ENCODE measurements at regions not wholly inside any gene's neighbourhood (a gene's known extent, or its start where the extent isn't known, plus 50 kb on each side); places are given as distances from the start of the nearest gene placed in this dataset.
"Not testable (repeated sequence)": the region's sequence is repeated elsewhere in the genome, so short reads cannot be mapped to it uniquely, and the experiment has no call there.

DNA sequence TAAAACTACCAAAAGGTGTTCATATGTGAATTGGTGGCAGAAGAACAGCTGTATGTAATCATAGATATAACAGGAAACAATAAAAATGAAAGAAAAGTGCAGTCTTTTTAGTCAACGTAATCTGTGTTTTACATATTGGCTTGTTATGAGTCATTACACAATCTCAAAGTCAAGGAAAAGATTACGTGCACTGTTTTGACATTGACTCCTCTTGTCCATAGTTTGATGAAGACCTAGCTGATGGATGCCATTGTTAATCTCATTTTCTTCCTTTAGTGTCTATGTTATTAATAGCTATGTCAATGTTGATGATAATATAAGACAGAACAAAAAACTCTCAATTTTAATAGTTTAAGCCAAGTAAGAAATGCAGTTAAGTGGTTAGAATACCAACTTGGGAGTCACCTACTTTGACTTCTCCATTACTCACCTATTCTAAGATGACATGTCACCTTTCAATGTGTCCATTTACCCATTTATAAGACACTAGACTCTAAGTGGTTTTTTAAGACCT, 84.5 kb upstream of the SAMSN1 start:
- TF ChIP-seq, protein P1, sequence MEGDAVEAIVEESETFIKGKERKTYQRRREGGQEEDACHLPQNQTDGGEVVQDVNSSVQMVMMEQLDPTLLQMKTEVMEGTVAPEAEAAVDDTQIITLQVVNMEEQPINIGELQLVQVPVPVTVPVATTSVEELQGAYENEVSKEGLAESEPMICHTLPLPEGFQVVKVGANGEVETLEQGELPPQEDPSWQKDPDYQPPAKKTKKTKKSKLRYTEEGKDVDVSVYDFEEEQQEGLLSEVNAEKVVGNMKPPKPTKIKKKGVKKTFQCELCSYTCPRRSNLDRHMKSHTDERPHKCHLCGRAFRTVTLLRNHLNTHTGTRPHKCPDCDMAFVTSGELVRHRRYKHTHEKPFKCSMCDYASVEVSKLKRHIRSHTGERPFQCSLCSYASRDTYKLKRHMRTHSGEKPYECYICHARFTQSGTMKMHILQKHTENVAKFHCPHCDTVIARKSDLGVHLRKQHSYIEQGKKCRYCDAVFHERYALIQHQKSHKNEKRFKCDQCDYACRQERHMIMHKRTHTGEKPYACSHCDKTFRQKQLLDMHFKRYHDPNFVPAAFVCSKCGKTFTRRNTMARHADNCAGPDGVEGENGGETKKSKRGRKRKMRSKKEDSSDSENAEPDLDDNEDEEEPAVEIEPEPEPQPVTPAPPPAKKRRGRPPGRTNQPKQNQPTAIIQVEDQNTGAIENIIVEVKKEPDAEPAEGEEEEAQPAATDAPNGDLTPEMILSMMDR (conservative IDR thresholded peaks at IDR 0.05; ENCODE audit: control insufficient read depth, insufficient read depth, low read depth, low read length): no peak
- H3K4me3 ChIP-seq (ENCODE audit: control insufficient read depth, low read depth, low read length): no peak overlapping the region
- DNase-seq (ENCODE audit: low read depth): no peak

DNA sequence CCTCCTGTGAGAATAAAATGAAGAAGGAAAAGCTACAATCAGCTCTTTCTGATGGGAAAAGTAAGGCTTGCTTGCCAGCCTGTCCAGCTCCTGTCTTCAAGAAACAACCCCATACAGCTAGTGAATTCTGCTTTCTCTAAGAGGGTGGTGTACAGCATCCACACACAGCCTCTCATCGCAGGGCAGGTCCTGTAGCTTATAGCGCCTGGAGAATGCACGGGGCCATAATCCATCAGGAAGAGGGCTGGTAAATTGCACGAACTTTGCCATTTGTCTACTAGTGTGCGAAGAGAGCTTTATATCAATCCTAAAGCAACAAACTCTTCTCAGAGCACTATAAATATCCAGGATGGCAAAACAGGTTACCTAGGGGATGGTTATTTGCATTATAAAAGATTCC, 83.3 kb upstream of the SAMSN1 start:
- H3K4me3 ChIP-seq (ENCODE audit: control insufficient read depth, low read depth, low read length): no peak overlapping the region
- DNase-seq (ENCODE audit: low read depth): no peak
- TF ChIP-seq, protein P1 (conservative IDR thresholded peaks at IDR 0.05; ENCODE audit: control insufficient read depth, insufficient read depth, low read depth, low read length): no peak

DNA sequence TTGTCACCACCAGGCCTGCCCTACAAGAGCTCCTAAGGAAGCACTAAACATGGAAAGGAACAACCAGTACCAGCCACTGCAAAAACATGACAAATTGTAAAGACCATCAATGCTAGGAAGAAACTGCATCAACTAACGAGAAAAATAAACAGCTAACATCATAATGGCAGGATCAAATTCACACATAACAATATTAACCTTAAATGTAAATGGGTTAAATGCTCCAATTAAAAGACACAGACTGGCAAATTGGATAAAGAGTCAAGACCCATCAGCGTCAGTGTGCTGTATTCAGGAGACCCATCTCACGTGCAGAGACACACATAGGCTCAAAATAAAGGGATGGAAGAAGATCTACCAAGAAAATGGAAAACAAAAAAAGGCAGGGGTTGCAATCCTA, 77.0 kb upstream of the SAMSN1 start:
- not testable (repeated sequence) for DNase-seq (ENCODE audit: low read depth); H3K4me3 ChIP-seq (ENCODE audit: control insufficient read depth, low read depth, low read length)

DNA sequence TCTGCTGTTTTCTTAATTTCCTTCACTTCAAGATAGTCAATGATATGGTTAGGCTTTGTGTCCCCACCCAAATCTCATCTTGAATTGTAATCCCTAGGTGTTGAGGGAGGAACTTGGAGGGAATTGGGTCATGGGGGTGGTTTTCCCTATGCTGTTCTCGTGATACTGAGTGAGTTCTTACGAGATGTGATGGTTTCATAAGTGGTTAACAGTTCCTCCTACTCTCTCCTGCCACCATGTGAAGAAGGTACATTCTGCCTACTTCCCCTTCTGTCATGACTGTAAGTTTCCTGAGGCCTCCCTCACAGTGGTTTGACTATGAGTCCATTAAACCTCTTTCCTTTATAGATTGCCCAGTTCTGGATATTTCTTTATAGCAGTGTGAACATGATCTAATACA, 74.0 kb upstream of the SAMSN1 start:
- TF ChIP-seq, protein P1 (conservative IDR thresholded peaks at IDR 0.05; ENCODE audit: control insufficient read depth, insufficient read depth, low read depth, low read length): no peak
- H3K4me3 ChIP-seq (ENCODE audit: control insufficient read depth, low read depth, low read length): no peak overlapping the region
- no peak for DNase-seq (ENCODE audit: low read depth)

DNA sequence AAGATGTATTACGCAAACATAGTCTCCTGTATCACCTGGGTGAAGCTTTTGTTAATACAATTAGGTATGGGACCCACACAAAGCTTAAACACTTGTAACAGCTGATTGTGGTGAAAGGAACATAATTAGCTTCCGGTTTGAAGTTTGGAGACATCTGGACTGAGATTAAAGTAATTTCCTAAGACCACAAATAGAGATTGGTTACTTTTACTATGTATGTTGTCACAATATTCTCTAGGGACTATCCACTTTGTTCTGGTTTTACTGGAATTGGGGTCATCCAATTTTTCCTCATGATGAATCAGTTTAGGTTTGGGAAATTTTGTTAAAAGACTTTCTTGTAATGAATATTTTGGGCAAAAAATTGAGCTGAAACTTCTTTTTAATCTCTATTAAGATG, 71.8 kb upstream of the SAMSN1 start:
- TF ChIP-seq, protein P1 (conservative IDR thresholded peaks at IDR 0.05; ENCODE audit: control insufficient read depth, insufficient read depth, low read depth, low read length): no peak
- no peak overlapping the region for H3K4me3 ChIP-seq (ENCODE audit: control insufficient read depth, low read depth, low read length)
- peak; percentile 67 for DNase-seq (ENCODE audit: low read depth)

DNA sequence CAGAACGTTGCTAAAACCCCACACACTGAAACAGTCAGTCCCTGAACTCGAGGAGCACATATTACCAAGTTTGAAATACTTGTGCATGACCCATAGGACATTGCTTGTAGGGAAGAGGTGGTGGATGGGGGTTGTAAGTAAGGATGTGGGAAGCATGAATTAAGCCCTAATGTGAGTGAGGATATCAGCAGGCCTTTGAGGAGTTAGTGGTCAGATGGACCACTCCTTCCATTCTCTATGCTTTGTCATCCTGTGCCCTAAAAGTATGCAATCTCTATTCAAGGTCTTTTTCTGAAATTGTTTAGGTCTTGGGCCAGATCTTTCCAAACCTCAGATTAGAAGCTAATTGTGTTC, 70.9 kb upstream of the SAMSN1 start:
- TF ChIP-seq, protein P1 (conservative IDR thresholded peaks at IDR 0.05; ENCODE audit: control insufficient read depth, insufficient read depth, low read depth, low read length): no peak
- no peak overlapping the region for H3K4me3 ChIP-seq (ENCODE audit: control insufficient read depth, low read depth, low read length)
- no peak for DNase-seq (ENCODE audit: low read depth)

DNA sequence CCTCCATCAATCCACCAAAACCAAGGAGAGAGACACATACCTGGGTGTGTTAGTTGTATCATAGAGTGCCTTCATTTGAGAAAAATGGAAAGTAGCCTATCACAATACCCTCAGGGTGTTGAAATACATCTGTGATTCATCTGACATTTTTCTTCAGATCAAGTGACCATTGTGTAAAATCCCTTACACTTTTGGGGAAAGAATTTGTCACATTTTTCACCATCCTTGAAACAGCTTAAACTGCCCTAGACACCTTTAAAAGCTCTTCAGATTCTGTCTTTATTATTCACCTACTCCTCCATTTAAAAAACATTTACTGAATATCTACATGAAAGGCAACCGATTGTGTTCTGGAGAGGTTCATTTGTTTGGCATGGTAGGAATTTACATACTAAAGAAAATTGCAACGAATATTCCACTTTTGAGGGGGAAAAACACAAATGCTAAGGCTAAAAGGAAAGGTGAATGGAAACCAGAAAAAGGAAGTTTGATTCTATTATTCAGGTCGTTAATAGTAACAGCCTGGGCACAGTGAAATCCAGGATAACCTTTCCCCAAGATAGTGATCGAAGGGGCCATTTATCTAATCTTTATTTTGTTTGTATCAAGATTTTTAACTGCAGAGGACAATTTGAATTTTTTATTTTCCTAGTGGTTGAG, 70.4 kb upstream of the SAMSN1 start:
- peak; percentile 13 for DNase-seq (ENCODE audit: low read depth)
- no peak overlapping the region for H3K4me3 ChIP-seq (ENCODE audit: control insufficient read depth, low read depth, low read length)
- TF ChIP-seq, protein P1 (conservative IDR thresholded peaks at IDR 0.05; ENCODE audit: control insufficient read depth, insufficient read depth, low read depth, low read length): no peak

All from fibroblast of mammary gland (primary cell).